ENCODE measurements at regions not wholly inside any gene's neighbourhood (a gene's known extent, or its start where the extent isn't known, plus 50 kb on each side); places are given as distances from the start of the nearest gene placed in this dataset.

DNA sequence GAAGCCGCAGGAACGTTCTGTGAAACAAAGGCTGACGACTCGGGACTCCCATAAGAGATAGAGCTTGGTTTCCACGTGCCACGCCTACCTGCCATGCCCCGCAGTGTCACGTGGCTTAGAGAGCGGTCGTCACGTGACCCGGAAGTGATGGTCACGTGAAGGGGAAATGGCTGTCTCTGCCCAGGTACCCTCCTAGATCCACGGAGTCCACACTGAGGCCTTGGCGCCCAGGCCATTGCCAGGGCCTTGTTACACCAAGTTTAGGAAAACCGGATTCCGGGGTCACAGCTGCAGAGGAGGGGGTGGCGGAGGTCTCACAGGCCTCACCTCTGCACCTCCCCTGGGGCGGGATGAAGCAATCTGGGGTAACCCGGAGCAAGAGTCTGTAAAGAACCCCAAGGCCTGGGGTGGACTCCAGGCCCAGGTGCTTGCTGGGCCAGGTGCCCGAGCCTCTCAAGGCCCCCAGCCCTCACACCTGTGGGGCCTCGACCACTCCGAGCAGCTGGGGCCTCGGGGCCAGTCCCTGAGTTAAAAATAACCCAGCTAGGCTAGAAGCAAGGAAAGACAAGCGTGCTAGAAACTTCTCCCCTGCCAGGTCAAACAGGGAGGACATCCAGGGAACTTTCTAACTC lies 113.5 kb upstream of the ZNF236 start:
- TF ChIP-seq CTCF (IDR thresholded peaks at IDR 0.05) (no peak), EZH2phosphoT487 (IDR thresholded peaks at IDR 0.05) (no peak)

All from neural progenitor cell (in vitro differentiated cells).